GM10266 (cell line): ENCODE measurements at regions not wholly inside any gene's neighbourhood (a gene's known extent, or its start where the extent isn't known, plus 50 kb on each side); places are given as distances from the start of the nearest gene placed in this dataset.

Experiments
- DNase-seq: peaks from one replicate; pipeline ENCODE4 v3.0.0; 2012; ENCODE audit errors: extremely low spot score
- TF ChIP-seq, protein P1 (sequence below): IDR thresholded peaks from 2 replicates; pipeline ENCODE4 v1.5.1; 2012; ENCODE audit warnings: mild to moderate bottlenecking, low read depth; ENCODE audit not compliant: control insufficient read depth, insufficient read depth; ENCODE audit errors: missing control alignments

DNA sequence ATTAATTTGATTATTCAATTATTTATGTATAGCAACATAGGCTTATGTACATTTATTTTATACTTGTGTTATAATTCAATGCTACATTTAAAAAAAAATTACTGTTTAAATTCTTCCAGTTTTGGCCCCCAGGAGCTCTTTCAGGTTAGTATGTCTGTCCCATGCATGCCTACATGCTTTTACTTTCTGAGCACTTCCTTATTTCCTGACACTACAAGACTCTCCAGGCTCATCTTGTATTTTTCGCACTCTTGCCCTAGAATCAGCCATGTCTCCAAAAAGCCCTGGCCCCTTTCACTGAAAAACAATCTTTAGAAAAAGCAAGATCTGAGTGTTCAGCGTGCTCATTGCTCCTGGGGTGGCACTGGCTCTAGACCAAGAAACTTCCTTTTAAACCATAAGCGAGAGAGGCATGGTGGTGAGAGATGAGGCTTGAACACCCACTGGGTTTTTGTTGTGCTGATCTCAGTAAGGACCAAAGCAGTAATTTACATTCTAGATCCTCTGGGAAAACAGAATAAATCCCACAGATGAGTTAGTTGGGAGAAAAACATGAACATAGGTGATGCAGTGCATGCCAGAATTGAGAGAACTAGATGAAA, 95.0 kb downstream of the SLC30A10 start:
- TF ChIP-seq, protein P1, sequence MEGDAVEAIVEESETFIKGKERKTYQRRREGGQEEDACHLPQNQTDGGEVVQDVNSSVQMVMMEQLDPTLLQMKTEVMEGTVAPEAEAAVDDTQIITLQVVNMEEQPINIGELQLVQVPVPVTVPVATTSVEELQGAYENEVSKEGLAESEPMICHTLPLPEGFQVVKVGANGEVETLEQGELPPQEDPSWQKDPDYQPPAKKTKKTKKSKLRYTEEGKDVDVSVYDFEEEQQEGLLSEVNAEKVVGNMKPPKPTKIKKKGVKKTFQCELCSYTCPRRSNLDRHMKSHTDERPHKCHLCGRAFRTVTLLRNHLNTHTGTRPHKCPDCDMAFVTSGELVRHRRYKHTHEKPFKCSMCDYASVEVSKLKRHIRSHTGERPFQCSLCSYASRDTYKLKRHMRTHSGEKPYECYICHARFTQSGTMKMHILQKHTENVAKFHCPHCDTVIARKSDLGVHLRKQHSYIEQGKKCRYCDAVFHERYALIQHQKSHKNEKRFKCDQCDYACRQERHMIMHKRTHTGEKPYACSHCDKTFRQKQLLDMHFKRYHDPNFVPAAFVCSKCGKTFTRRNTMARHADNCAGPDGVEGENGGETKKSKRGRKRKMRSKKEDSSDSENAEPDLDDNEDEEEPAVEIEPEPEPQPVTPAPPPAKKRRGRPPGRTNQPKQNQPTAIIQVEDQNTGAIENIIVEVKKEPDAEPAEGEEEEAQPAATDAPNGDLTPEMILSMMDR, result no peak
- DNase-seq, result no peak

DNA sequence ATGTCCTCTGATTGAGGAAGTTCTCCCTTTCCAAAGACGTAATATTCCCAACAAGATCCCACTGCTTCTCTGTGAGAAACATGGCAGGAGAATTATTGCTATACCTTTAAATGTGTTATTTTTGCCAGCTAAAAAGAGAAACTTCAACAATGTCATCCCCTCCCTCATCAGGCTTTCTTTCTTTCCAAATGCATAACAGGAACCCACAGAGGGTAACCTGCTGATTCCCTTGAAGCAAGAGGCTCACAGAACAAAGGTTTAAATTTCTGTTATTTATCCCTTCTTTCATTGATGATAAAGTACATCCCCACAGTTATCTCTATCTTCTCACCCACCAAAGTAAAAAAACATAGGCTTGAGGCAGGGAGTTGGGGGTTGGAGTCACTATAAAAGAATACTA, 102.1 kb downstream of the SLC30A10 start:
- TF ChIP-seq, protein P1, result no peak
- DNase-seq, result no peak

- no peak for DNase-seq
- TF ChIP-seq, protein P1, result no peak
Measured at GRCh38 chr1:219825355-219825754, 103.0 kb downstream of the SLC30A10 start.

DNA sequence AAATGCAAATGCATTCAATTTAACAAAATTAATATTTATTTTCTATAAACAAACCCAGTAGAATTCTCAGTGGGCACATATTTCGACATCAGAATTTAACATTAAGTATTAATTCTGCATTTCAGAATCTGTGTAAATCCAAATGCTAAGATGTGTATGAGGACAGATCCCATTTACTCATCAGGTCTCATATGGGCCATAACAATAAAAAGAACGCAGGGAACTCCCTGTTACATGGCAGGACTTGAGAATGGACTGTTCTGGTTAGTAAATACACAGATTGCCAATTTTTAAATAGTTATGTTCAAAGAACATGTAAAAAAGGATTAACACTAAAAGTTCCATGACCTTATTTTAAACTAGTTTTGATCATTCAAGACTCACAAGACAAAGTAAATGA, 104.0 kb downstream of the SLC30A10 start:
- TF ChIP-seq, protein P1, result no peak
- DNase-seq, result no peak

DNA sequence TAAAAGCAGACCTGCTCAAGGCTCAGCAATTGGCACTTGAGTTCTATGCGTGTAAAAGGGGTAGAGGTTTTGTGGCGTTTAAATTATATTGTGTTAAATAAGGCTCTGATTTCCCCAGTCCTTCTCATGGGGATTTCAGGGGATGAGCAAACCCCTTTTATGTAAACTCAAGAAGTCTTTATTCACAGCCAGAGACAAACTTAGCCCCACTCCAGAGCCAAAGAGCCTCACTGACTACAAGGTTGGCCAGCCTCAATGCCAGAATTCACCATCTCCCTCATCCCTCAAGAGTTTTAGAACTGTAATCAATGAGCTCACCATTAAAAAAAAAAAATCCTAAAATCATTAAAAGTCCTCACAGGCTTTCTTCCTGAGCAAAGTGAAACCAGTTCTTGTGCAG, 107.8 kb downstream of the SLC30A10 start:
- no peak for DNase-seq
- TF ChIP-seq, protein P1, result no peak

- DNase-seq, result no peak
- TF ChIP-seq, protein P1, result no peak
Measured at GRCh38 chr1:219817914-219818313, 110.4 kb downstream of the SLC30A10 start.

- TF ChIP-seq, protein P1, result no peak
- no peak for DNase-seq
Measured at GRCh38 chr1:219813294-219813693, 115.1 kb downstream of the SLC30A10 start.
